ENCODE measurements at regions not wholly inside any gene's neighbourhood (a gene's known extent, or its start where the extent isn't known, plus 50 kb on each side); places are given as distances from the start of the nearest gene placed in this dataset.

DNA sequence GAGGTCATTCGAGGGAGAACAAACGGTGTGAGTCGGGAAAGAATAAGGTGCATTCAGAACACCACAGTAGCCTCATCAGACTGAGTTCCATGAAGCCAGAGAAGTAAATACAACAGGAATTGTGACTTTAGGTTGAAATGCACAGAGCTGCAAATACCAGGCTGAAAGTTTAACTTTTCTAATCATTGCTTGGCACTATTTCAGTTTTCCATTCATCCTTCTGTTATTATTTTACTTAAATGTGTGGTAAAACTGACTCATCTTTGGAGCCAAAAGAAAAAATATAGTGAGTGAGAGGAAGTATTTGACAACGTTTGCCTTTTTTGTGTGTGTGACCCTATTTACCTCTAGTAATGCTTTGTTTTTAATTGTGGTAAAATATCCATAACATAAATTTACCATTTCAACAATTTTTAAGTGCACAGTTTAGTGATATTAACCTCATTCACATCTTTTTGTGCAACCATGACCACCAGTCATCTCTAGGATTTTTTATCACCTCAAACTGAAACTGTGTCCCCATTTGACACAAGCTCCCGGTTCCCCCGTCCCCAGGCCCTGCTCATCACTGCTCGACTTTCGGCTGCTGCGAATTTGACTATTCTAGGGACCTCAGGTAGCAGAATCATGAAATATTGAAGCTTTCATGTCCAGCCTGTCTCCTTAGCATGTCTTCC, 166.8 kb downstream of the HSD17B3 start:
- TF ChIP-seq, protein P1, sequence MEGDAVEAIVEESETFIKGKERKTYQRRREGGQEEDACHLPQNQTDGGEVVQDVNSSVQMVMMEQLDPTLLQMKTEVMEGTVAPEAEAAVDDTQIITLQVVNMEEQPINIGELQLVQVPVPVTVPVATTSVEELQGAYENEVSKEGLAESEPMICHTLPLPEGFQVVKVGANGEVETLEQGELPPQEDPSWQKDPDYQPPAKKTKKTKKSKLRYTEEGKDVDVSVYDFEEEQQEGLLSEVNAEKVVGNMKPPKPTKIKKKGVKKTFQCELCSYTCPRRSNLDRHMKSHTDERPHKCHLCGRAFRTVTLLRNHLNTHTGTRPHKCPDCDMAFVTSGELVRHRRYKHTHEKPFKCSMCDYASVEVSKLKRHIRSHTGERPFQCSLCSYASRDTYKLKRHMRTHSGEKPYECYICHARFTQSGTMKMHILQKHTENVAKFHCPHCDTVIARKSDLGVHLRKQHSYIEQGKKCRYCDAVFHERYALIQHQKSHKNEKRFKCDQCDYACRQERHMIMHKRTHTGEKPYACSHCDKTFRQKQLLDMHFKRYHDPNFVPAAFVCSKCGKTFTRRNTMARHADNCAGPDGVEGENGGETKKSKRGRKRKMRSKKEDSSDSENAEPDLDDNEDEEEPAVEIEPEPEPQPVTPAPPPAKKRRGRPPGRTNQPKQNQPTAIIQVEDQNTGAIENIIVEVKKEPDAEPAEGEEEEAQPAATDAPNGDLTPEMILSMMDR (IDR thresholded peaks at IDR 0.05; ENCODE audit: insufficient read depth, low read depth, low read length, missing control alignments), result no peak

DNA sequence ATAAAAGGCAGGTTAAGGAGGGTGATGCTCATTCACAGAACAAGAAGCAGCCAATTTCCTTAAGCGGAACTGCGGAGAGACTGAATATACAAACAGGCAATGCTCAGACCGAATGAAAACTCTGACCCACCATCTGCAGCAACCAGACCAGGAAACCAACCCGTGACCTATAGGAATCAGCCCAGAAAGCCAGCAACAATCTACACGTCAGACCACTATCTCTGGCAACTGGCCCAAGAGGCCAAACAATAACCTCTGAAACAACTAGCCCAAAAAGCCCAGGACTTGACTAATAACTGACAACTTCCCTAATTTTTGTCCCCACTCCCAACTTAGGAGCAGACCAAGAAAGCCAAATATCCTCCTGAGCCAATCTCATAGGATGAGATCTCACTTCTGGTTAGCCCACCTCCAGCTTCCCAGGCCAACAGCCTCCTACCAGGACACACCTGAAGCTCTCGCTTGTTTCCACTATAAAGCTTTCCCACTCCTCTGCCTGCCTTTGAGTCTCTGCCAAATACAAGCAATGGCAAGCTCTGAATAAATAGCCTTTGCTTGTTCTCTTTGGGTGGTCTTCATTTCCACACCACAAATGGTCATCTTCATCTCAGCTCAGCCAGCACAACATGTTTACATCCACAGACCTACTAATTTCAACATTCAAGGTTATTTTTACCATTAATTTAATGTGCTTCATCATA, 168.5 kb downstream of the HSD17B3 start:
- TF ChIP-seq, protein P1 (IDR thresholded peaks at IDR 0.05; ENCODE audit: insufficient read depth, low read depth, low read length, missing control alignments), result no peak
- H3K4me3 ChIP-seq (ENCODE audit: low read depth, low read length), result no peak overlapping the region
- no peak for DNase-seq (ENCODE audit: low read depth)

More for the DNA sequence above, 166.8 kb downstream of the HSD17B3 start:
- peak; percentile 48 for DNase-seq (ENCODE audit: low read depth)
- H3K4me3 ChIP-seq (ENCODE audit: low read depth, low read length), result no peak overlapping the region

DNA sequence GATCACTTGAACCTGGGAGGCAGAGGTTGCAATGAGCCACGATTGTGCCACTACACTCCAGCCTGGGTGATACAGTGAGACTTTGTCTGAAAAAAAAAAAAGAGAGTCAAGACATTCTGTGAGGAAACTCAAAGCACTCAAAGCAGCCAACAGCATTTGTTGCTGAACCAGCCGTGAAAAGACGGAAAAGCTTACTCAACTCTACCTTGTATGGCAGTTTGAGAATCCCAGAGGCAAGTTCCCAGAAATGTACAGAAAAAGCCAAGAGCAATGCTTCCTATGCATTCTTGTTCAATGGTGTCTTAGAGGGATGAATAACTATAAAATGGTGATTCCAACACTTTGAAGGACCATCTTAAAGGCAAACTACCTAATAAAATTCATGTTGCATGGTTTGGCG, 170.2 kb downstream of the HSD17B3 start:
- TF ChIP-seq, protein P1 (IDR thresholded peaks at IDR 0.05; ENCODE audit: insufficient read depth, low read depth, low read length, missing control alignments), result no peak
- no peak for DNase-seq (ENCODE audit: low read depth)
- no peak overlapping the region for H3K4me3 ChIP-seq (ENCODE audit: low read depth, low read length)

DNA sequence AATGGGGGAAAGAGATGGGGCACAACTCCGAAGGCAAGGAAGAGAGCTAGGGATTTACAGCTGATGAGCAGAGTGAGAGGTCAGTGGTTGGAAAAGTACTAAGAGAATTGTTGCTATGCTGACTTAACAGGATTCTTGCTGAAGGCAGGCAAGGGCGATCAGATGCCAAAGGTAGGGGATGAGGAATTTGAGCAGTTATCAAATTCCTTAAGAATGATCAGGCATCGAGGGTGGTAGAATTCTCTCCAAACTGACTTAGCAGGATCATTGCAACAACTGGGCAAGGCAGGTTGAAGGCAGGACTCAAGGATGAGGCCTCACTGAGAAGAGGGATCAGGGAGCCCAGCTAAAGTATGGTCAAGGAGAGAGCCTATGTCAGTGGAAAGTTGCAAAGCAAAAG, 171.0 kb downstream of the HSD17B3 start:
- no peak overlapping the region for H3K4me3 ChIP-seq (ENCODE audit: low read depth, low read length)
- TF ChIP-seq, protein P1 (IDR thresholded peaks at IDR 0.05; ENCODE audit: insufficient read depth, low read depth, low read length, missing control alignments), result no peak
- DNase-seq (ENCODE audit: low read depth), result no peak

DNA sequence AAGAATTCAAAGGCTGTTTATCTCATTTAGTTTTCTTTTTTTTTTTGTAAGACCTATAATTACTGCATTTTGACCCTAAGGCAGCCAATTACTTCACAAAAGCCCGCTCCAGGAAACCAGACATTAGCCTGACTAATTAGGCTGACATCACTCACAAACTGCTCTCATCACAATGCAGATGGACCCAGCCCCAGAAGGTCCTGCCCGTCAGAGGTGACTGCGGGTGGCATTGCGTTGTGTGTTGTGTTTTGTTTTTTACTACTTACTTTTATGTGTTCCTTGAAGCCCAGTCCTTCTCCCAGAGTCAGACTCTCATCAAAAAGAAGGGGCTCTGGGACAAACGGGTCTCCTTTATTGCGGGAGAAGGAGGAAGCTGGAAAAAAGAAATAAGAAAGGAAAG, 172.2 kb downstream of the HSD17B3 start:
- DNase-seq (ENCODE audit: low read depth), result no peak
- TF ChIP-seq, protein P1 (IDR thresholded peaks at IDR 0.05; ENCODE audit: insufficient read depth, low read depth, low read length, missing control alignments), result no peak
- no peak overlapping the region for H3K4me3 ChIP-seq (ENCODE audit: low read depth, low read length)

DNA sequence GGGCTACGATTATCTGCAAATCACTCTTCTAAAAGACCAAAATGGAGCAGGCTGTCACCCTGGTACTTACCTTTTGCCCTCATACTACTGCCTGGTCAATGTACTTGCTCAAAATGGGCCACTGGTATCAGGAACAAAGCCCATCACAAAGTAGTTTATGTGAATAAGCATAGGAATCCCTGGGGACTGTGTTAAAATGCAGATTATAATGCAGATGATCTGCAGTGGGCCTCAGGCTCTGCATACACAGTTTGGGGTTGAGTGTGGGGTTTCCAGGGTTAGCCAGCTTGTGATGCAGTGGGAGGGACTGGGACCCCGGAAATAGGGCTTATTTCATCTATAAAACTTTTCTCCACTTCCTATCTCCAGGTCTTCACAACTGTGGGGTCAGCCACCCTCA, 173.1 kb downstream of the HSD17B3 start:
- no peak overlapping the region for H3K4me3 ChIP-seq (ENCODE audit: low read depth, low read length)

More for the DNA sequence above, 173.1 kb downstream of the HSD17B3 start:
- TF ChIP-seq, protein P1 (IDR thresholded peaks at IDR 0.05; ENCODE audit: insufficient read depth, low read depth, low read length, missing control alignments), result no peak
- DNase-seq (ENCODE audit: low read depth), result no peak
